HG03520 (cell line): ENCODE measurements at regions not wholly inside any gene's neighbourhood (a gene's known extent, or its start where the extent isn't known, plus 50 kb on each side); places are given as distances from the start of the nearest gene placed in this dataset.
"Not testable (repeated sequence)": the region's sequence is repeated elsewhere in the genome, so short reads cannot be mapped to it uniquely, and the experiment has no call there.

Experiments
- ATAC-seq: cut with Tn5 transposase; IDR thresholded peaks from one replicate; pipeline ENCODE4 v1.9.1; 2021; ENCODE audit warnings: mild to moderate bottlenecking, moderate library complexity; ENCODE audit not compliant: unreplicated experiment

GRCh38 chr1:224061436-224061835 is 52.5 kb upstream of the FBXO28 start:
- no peak for ATAC-seq

GRCh38 chr1:224059897-224060427 is 53.9 kb upstream of the FBXO28 start:
- ATAC-seq, result no peak

- no peak for ATAC-seq
Observed at GRCh38 chr1:224058303-224058702, 55.6 kb upstream of the FBXO28 start.

GRCh38 chr1:224057461-224058199 is 56.3 kb upstream of the FBXO28 start:
- no peak for ATAC-seq

GRCh38 chr1:224054611-224055010 is 59.3 kb upstream of the FBXO28 start:
- ATAC-seq, result no peak

GRCh38 chr1:224054012-224054411 is 59.9 kb upstream of the FBXO28 start:
- no peak for ATAC-seq

DNA sequence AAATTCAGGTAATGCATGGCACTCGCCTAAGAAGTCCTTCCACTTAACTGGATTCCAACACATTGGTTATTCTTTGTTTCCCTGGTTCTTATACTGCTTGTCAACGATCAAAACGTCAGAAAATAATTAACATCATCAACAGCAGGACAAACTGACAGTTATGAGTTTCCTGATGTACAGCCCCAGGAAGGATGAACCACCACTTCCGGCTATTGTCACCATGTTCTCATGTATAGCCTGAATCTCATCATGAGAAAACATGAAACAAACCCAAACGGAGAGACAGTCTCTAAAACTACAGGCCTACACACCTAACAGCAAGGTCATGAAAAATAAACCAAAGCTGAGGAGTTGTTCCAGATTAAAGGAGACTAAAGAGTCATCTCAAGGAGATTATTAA is 60.5 kb upstream of the FBXO28 start:
- ATAC-seq, result no peak

DNA sequence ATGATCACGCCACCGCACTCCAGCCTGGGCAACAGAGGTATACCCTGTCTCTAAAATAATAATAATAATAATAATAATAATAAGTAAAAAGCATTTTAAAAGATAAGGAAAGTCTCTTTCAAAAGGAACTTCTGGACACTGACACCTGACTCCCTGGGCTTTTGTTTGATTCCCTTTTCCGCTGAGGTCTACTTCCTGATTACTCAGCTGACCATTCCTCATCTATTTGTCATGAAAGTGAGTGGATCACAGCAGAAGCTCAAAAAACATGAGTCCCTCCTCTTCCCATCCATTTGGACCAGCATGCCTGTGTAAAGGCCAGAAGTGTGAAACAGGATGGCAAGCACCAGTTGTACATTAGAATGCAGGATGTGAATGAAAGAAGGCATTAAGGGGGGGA is 61.1 kb upstream of the FBXO28 start:
- no peak for ATAC-seq

GRCh38 chr1:224051782-224052181 is 62.1 kb upstream of the FBXO28 start:
- not testable (repeated sequence) for ATAC-seq

- no peak for ATAC-seq
Observed at GRCh38 chr1:224051086-224051406, 62.9 kb upstream of the FBXO28 start.

- no peak for ATAC-seq
Observed at GRCh38 chr1:224047538-224047937, 66.4 kb upstream of the FBXO28 start.

DNA sequence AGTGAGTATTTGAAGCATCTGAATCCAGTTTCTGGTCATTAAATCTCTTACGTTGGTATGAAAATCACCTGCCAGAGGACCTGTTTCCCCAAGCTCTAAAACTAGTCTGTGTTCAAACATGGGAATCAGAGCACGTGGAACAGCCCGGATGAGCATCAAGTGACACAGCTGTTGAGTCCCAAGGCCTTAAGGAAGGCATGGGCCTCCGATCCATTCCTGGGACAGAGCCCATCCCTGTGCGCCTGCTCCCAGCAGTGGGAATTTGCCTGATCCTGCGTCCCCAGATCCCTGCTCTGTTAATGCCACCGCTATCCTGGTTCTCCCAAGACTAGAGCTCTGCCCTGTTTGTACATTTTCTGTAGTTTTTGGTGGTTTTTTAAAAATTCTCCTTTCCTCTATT is 68.4 kb upstream of the FBXO28 start:
- ATAC-seq, result no peak

- ATAC-seq, result no peak
Observed at GRCh38 chr1:224044420-224044819, 69.5 kb upstream of the FBXO28 start.

DNA sequence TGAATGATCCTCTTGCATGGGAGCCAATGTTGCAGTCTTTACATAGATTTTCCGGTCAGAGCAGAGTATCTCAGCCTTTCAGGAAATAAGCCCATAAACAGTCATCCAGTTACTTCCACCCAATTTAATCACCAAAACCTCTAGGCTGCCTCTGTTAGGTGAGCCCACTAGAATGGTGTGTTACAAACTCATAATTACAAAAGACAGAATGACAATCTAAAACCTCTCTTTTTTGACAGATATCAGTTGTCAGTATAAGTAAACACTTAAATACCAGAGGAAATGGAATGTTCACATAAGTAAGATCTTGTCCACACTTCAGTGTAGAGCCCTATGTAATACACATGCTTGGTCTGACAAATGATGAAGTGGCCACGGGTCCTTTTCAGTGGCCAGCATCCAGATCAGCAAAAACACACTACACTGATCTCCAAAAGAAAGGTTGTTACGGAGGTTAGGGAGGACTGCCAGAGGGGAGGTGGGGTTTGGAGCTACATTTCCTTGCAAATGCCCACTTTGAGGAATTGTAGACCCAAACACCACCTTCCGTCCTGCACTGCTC is 71.3 kb upstream of the FBXO28 start:
- no peak for ATAC-seq

- no peak for ATAC-seq
Observed at GRCh38 chr1:224041032-224041431, 72.9 kb upstream of the FBXO28 start.

DNA sequence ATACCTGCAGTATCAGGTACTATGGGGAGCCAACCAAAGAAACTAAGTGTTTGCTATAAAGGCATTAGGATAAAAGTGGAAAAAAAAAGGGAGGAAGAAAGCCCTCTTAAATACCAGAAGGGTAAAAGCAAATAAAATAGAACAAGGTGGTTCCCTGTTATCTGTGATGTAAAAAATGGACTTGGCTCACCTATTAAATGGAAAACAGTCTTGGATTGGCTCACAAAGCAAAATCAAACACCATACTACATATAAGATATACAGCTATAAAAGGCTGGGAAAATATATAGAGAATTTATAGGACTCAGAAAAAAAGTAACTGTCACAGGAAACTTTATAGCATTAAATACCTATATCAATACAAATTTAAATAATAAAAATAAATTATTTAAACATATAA is 73.5 kb upstream of the FBXO28 start:
- ATAC-seq, result not testable (repeated sequence)

DNA sequence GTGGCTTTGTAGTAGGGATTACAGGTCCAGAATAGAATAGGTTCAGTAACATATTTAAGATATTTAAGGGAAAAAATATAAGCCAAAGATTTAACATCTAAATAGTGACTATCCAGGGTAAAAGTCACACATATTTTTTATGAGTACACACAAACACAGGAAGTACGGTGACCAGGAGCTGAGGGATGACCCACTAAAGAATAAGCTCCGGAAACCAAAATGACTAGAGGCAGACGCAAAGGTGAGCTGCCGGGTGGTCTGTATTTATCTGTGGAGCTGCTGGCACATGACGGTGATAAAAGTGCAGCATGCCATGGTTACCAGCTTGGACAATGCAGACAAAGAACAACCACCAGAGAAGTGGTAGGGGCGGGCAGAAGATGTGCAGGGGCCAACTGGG is 73.9 kb upstream of the FBXO28 start:
- not testable (repeated sequence) for ATAC-seq

- not testable (repeated sequence) for ATAC-seq
Observed at GRCh38 chr1:224038832-224039231, 75.1 kb upstream of the FBXO28 start.

DNA sequence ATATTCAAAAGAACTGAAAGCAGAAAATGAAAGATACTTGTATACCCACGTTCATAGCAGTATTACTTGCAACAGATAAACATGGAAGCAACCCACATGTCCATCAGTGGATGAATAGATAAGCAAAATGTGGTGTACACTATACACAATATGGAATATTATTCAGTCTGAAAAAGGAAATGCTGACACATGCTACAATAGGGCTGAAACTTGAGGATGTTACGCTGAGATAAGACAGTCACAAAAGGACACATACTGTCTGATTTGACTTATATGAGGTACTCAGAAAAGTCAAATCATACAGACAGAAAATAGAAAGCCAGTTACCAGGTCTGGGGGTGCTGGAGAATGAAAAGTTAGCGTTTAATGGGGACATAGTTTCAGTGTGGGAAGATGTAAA is 76.5 kb upstream of the FBXO28 start:
- ATAC-seq, result not testable (repeated sequence)

GRCh38 chr1:224032608-224033276 is 81.2 kb upstream of the FBXO28 start:
- not testable (repeated sequence) for ATAC-seq

GRCh38 chr1:224031986-224032385 is 81.9 kb upstream of the FBXO28 start:
- not testable (repeated sequence) for ATAC-seq

DNA sequence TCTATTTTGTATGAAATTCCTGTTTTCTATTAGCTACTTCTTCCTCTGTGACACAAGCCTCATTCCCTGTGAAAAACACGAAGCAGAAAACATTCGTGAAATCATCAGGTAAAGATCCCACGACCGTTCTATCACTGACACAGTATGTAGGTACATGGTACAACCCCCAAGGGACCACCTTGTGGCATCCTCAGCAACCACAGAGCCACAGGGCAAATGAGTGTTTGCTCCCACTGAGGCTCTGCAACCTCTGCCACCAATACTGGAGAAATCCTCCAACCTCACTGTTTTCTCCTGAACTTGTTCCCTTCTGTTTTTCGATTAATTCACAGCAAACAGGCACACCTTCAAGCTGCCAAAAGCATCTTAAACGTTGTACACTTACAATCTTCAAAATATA is 83.7 kb upstream of the FBXO28 start:
- ATAC-seq, result not testable (repeated sequence)
